ENCODE measurements at regions not wholly inside any gene's neighbourhood (a gene's known extent, or its start where the extent isn't known, plus 50 kb on each side); places are given as distances from the start of the nearest gene placed in this dataset.

- Mint-ChIP-seq H3K4me1 (ENCODE audit: low read depth) (peaks cover 33% of the 10 kb centered on the region), H3K27ac (peak overlapping the region; percentile 69), H3K27me3 (no peaks in the 10 kb centered on the region), H3K36me3 (ENCODE audit: low read depth) (no peaks in the 10 kb centered on the region), H3K4me3 (no peak overlapping the region), H3K9me3 (no peaks in the 10 kb centered on the region)
- CTCF ChIA-PET = interaction anchor here (1.7 to 3.0 kb wide), 2 partner anchors 22 to 308 kb away, joined by 4 to 11 read pairs; no protein-coding TSS in a partner anchor
- TF ChIP-seq CTCF (IDR thresholded peaks at IDR 0.05) = no peak
- intact Hi-C loops (cut with micrococcal nuclease) = no loop called here
- POLR2A ChIA-PET = interaction anchor here (1.0 kb wide), 1 partner anchor 31 kb away, joined by 3 read pairs; no protein-coding TSS in a partner anchor
- DNase-seq (peak; percentile 60), ATAC-seq (peak; percentile 77)
Observed at GRCh38 chr2:37568565-37568964, 102.9 kb downstream of the CDC42EP3 start.

GRCh38 chr2:37569131-37569823 is 102.2 kb downstream of the CDC42EP3 start:
- intact Hi-C loops (cut with micrococcal nuclease) = no loop called here
- Mint-ChIP-seq H3K9me3 (no peaks in the 10 kb centered on the region), H3K36me3 (ENCODE audit: low read depth) (no peaks in the 10 kb centered on the region), H3K27ac (no peak overlapping the region), H3K27me3 (no peaks in the 10 kb centered on the region), H3K4me3 (no peak overlapping the region), H3K4me1 (ENCODE audit: low read depth) (peaks cover 34% of the 10 kb centered on the region)
- ChIA-PET CTCF (interaction anchor here (0.7 to 1.7 kb wide), 4 partner anchors 18 to 172 kb away, joined by 3 to 4 read pairs (median 3); no protein-coding TSS in a partner anchor), POLR2A (interaction anchor here (0.5 to 1.2 kb wide), 2 partner anchors 55 to 144 kb away, joined by 4 read pairs; no protein-coding TSS in a partner anchor)
- ATAC-seq (no peak), DNase-seq (no peak)
- TF ChIP-seq CTCF (IDR thresholded peaks at IDR 0.05) = no peak

- DNase-seq = no peak
- Mint-ChIP-seq H3K27me3 (no peaks in the 10 kb centered on the region), H3K4me1 (ENCODE audit: low read depth) (peaks cover 35% of the 10 kb centered on the region), H3K36me3 (ENCODE audit: low read depth) (no peaks in the 10 kb centered on the region), H3K27ac (no peak overlapping the region), H3K9me3 (no peaks in the 10 kb centered on the region), H3K4me3 (no peak overlapping the region)
- CTCF ChIA-PET = interaction anchor here (0.7 to 1.7 kb wide), 5 partner anchors 17 to 173 kb away, joined by 3 to 4 read pairs (median 3); no protein-coding TSS in a partner anchor
- POLR2A ChIA-PET = interaction anchor here (0.9 to 1.2 kb wide), 2 partner anchors 33 to 54 kb away, joined by 3 to 4 read pairs; no protein-coding TSS in a partner anchor
- intact Hi-C loops (cut with micrococcal nuclease) = no loop called here
- no peak for TF ChIP-seq CTCF (IDR thresholded peaks at IDR 0.05)
- no peak for ATAC-seq
Observed at GRCh38 chr2:37569986-37570679, 101.3 kb downstream of the CDC42EP3 start.

- no peak overlapping the region for H3K4me3 Mint-ChIP-seq
- H3K27me3 Mint-ChIP-seq = no peaks in the 10 kb centered on the region
- CTCF ChIA-PET = interaction anchor here (1.2 kb wide), 1 partner anchor 25 kb away, joined by 3 read pairs; no protein-coding TSS in a partner anchor
- TF ChIP-seq CTCF (IDR thresholded peaks at IDR 0.05) = no peak
- intact Hi-C loops (cut with micrococcal nuclease) = no loop called here
- H3K36me3 Mint-ChIP-seq (ENCODE audit: low read depth) = no peaks in the 10 kb centered on the region
- DNase-seq (peak; percentile 70), ATAC-seq (peak; percentile 82)
- H3K27ac Mint-ChIP-seq = peak overlapping the region; percentile 10
- POLR2A ChIA-PET = interaction anchor here (0.8 to 1.2 kb wide), 3 partner anchors 13 to 53 kb away, joined by 3 to 4 read pairs (median 3); no protein-coding TSS in a partner anchor
- peaks cover 35% of the 10 kb centered on the region for H3K4me1 Mint-ChIP-seq (ENCODE audit: low read depth)
- H3K9me3 Mint-ChIP-seq = no peaks in the 10 kb centered on the region
Observed at GRCh38 chr2:37570773-37571586, 100.5 kb downstream of the CDC42EP3 start.
